Adrenal gland (tissue), 9 donors: ENCODE measurements at regions not wholly inside any gene's neighbourhood (a gene's known extent, or its start where the extent isn't known, plus 50 kb on each side); places are given as distances from the start of the nearest gene placed in this dataset.

ENCODE experiments used
- DNase-seq, 7 donors: peaks; one replicate each; pipeline ENCODE4 v3.0.0-alpha.2; 2019 to 2020
- H3K27ac ChIP-seq, 5 donors: fragments of 200-600 bp; sonication (generic) in 4 of 5; 1 replicate in 3 of 5; 2 replicates in 2 of 5; pipeline versions ENCODE4 v1.5.1 to v1.8.0; 2016 to 2020; ENCODE audit warnings: mild to moderate bottlenecking in 1 of 5
- H3K27me3 ChIP-seq: fragments of 200-600 bp; 2 replicates; pipeline ENCODE4 v1.8.0; 2021
- H3K36me3 ChIP-seq, 2 donors: fragments of 200-600 bp; replicated peaks in 1 of 2; 1 replicate in 1 of 2; 2 replicates in 1 of 2; pipeline versions ENCODE4 v1.5.1 to v1.8.0; 2018 to 2022
- H3K4me1 ChIP-seq, 2 donors: fragments of 200-600 bp; replicated peaks in 1 of 2; 1 replicate in 1 of 2; 2 replicates in 1 of 2; pipeline versions ENCODE4 v1.5.1 to v1.8.0; 2018 to 2021
- H3K4me3 ChIP-seq, 4 donors: fragments of 200-600 bp; sonication (generic) in 3 of 4; one replicate each; pipeline ENCODE4 v1.5.1; 2016 to 2018
- H3K9me3 ChIP-seq, 3 donors: fragments of 200-600 bp; sonication (generic) in 1 of 3; replicated peaks in 1 of 3; 1 replicate in 2 of 3; 2 replicates in 1 of 3; pipeline versions ENCODE4 v1.5.1 to v1.8.0; 2016 to 2021
- POLR2A ChIP-seq, 2 donors: fragments of 450-650 bp; IDR thresholded peaks; one replicate each; pipeline ENCODE4 v1.6.1; 2017; ENCODE audit warnings: antibody characterized with exemption in 2 of 2, mild to moderate bottlenecking in 2 of 2, moderate library complexity in 1 of 2
- WGBS, 4 donors: extraction: QIAGEN DNeasy Blood & Tissue Kit in 2 of 4; methylation state at CpG; one replicate each; pipeline versions ENCODE4 v1.1.5 to v1.1.7; 2013 to 2017; 5-methylcytosine and 5-hydroxymethylcytosine counted together
- intact Hi-C, 2 donors: fragments of 100-400 bp; cut with DNase I; formaldehyde crosslinking; loops; one replicate each; pipeline versions ENCODE4 v1.14.1 to v1.15.0; 2022 to 2023
- TF ChIP-seq, protein P1 (sequence below), 6 experiments: fragments of 450-650 bp in 4 of 6; fragments of 200-600 bp in 2 of 6; sonication (generic) in 1 of 6; IDR thresholded peaks; 1 replicate in 5 of 6; 2 replicates in 1 of 6; pipeline versions ENCODE4 v1.5.1 to v1.8.0; 2016 to 2021; ENCODE audit warnings: antibody characterized with exemption in 6 of 6, mild to moderate bottlenecking in 2 of 6, moderate library complexity in 1 of 6
- donor health status: healthy with polysubstance abuse.
- donor health status: Bipolar disorder and iron deficiency.
- donor health status: DM: yes; HTN: yes; CAD: no.
- donor health status: DM: no; HTN: no; CAD: no.
- donor health status: DM: no; HTN: no; CAD: no.

DNA sequence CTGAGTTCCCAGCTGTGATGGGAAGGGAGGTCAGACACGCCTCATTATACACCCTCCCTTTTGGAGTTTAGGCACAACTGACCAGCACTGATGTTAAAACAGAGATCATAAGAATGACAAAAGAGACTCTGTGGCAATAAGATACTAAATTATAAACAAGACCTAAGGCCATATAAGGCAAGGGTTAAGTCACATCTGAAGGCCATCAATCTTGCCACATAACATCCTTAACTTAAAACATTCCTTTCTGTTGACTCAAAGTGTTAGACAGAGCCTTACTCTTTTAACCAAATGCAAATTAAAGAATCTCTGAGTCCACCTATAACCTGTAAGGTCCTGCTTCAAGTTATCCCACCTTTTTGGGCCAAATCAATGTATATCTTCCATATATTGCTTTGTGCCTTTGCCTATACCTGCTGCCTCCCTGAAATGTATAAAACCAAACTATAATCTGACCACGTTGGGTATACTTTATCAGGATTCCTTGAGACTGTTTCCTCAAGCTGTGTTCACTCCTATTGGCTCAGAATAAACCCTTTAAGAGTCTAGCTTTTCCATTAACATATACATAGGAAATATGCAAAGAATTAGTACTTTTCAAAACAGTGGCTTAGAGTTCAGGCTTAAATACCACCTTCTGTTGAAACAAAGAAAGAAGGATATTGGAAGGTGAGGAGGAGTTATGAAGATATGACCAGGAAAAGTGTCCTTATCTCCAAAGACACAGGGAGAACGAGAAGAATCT lies 214.4 kb upstream of the PPP1R2C start:
- no peak for TF ChIP-seq POLR2A (IDR thresholded peaks at IDR 0.05)
- TF ChIP-seq, protein P1, sequence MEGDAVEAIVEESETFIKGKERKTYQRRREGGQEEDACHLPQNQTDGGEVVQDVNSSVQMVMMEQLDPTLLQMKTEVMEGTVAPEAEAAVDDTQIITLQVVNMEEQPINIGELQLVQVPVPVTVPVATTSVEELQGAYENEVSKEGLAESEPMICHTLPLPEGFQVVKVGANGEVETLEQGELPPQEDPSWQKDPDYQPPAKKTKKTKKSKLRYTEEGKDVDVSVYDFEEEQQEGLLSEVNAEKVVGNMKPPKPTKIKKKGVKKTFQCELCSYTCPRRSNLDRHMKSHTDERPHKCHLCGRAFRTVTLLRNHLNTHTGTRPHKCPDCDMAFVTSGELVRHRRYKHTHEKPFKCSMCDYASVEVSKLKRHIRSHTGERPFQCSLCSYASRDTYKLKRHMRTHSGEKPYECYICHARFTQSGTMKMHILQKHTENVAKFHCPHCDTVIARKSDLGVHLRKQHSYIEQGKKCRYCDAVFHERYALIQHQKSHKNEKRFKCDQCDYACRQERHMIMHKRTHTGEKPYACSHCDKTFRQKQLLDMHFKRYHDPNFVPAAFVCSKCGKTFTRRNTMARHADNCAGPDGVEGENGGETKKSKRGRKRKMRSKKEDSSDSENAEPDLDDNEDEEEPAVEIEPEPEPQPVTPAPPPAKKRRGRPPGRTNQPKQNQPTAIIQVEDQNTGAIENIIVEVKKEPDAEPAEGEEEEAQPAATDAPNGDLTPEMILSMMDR (IDR thresholded peaks at IDR 0.05), result no peak
- peaks cover 4% of the 10 kb centered on the region for H3K27me3 ChIP-seq
- intact Hi-C loops, result no loop called here
- 53 to 88% (median 66%) methylated on average over 3 of the region's 3 CpGs for WGBS, 4 donors
- no peak overlapping the region for H3K27ac ChIP-seq
- H3K36me3 ChIP-seq, result no peaks in the 10 kb centered on the region
- no peaks in the 10 kb centered on the region for H3K9me3 ChIP-seq
- no peak for DNase-seq
- H3K4me1 ChIP-seq, result no peaks in the 10 kb centered on the region
- no peak overlapping the region for H3K4me3 ChIP-seq

DNA sequence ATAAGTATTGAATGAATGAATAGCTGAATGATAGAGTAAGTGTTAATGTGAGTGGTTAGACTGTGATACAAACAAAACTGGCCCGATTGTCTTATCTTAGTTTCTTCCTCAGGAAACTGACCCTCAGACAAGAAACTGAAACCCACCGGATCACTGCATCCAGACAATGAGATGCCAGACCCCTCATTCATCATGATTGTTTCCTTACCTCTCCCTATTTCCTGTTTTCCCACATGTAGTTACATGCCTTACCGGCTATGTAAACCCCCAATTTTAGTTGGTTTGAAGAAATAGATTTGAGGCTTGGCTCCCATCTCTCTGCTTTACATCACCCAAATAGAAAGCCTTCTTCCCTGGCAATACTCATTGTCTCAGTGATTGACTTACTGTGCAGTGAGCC lies 218.9 kb upstream of the PPP1R2C start:
- H3K36me3 ChIP-seq, result no peaks in the 10 kb centered on the region
- no peaks in the 10 kb centered on the region for H3K9me3 ChIP-seq
- WGBS, 4 donors, result 36 to 71% (median 54%) methylated on average over 3 of the region's 3 CpGs
- no peaks in the 10 kb centered on the region for H3K27me3 ChIP-seq
- no peak overlapping the region for H3K27ac ChIP-seq
- TF ChIP-seq, protein P1 (IDR thresholded peaks at IDR 0.05), result no peak
- no peak for TF ChIP-seq POLR2A (IDR thresholded peaks at IDR 0.05)
- H3K4me1 ChIP-seq, result peaks cover 0 to 4% of the 10 kb centered on the region in 2 donors
- no peak overlapping the region for H3K4me3 ChIP-seq
- no peak for DNase-seq
- intact Hi-C loops, result no loop called here

DNA sequence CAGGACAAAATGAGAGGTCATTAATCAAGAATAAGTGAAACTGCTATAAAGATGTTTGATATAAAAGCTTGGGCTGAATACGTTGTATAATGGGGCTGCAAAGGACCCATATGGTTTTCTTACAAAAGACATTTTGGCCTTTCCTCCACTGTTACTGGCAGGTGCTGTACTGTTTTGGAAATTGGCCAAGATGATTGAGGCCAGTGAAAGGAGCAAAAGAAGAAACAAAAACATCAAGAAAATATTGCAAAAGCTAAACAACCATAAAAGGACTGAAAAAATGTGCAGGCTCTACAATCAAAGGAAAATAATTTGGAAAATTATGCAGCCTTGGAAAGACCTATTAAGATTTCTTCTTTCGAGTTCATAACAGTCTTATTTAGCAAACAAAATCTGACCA lies 222.2 kb upstream of the PPP1R2C start:
- no peak overlapping the region for H3K27ac ChIP-seq
- DNase-seq, result no peak
- H3K4me3 ChIP-seq, result no peak overlapping the region
- H3K4me1 ChIP-seq, result peaks cover 0 to 4% of the 10 kb centered on the region in 2 donors
- no peaks in the 10 kb centered on the region for H3K36me3 ChIP-seq
- no peak for TF ChIP-seq POLR2A (IDR thresholded peaks at IDR 0.05)
- TF ChIP-seq, protein P1 (IDR thresholded peaks at IDR 0.05), result no peak
- no peaks in the 10 kb centered on the region for H3K27me3 ChIP-seq
- intact Hi-C loops, result no loop called here
- 65 to 80% (median 70%) methylated on average over 2 of the region's 2 CpGs for WGBS, 4 donors
- no peaks in the 10 kb centered on the region for H3K9me3 ChIP-seq

DNA sequence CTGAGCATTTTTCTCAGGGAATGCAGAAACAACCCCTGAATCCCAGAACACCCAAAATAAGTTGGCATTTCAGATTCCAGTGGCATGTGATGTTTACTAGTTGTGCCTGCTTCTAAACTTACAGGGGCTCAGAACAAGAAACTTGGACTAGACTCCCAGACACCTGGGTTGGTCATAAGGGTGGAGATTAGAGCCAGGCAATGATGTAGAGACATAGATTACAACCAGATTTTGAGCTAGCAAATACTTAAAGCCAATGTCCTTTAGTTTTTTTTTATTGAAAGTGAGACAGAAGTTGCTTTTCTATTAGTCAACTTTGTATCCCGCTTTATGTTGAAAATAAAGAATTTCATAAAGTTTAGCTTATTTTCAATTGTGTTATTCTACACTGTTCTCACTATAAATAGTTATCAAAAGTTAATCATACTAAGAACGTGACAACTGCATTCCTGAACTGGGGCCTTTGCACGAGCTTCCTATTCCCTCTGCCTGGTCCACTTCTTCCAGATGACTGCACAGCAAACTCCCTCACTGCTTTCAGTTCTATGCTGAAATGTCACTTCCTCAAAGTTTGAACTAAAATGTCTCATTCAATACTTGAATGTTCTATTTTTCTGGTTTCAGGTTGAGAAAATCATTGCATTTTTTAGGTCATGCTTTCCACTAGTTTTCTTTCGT lies 224.7 kb upstream of the PPP1R2C start:
- Histone ChIP-seq H3K36me3 (no peaks in the 10 kb centered on the region), H3K27me3 (no peaks in the 10 kb centered on the region), H3K27ac (no peak overlapping the region), H3K4me1 (peaks cover 0 to 4% of the 10 kb centered on the region in 2 donors), H3K4me3 (no peak overlapping the region), H3K9me3 (no peaks in the 10 kb centered on the region)
- no peak for DNase-seq
- TF ChIP-seq, protein P1 (IDR thresholded peaks at IDR 0.05), result no peak
- TF ChIP-seq POLR2A (IDR thresholded peaks at IDR 0.05), result no peak
- intact Hi-C loops, result no loop called here
- 71 to 89% (median 83%) methylated on average over 4 of the region's 4 CpGs for WGBS, 4 donors
